D341Med (cell line): ENCODE measurements at regions not wholly inside any gene's neighbourhood (a gene's known extent, or its start where the extent isn't known, plus 50 kb on each side); places are given as distances from the start of the nearest gene placed in this dataset.

ENCODE experiments used
- DNase-seq: peaks from one replicate; pipeline ENCODE4 v3.0.0; 2012; ENCODE audit warnings: low spot score

- no peak for DNase-seq
Measured at GRCh38 chr10:29687421-29688164, 52.8 kb upstream of the SVIL start.

- no peak for DNase-seq
Measured at GRCh38 chr10:29685506-29685905, 50.7 kb upstream of the SVIL start.
